H9 (cell line): ENCODE measurements at regions not wholly inside any gene's neighbourhood (a gene's known extent, or its start where the extent isn't known, plus 50 kb on each side); places are given as distances from the start of the nearest gene placed in this dataset.

Source experiments
- DNase-seq: peaks from one replicate; pipeline ENCODE4 v3.0.0-alpha.2; 2017
- H2AFZ ChIP-seq: one replicate; pipeline ENCODE4 v1.6.1; 2013; ENCODE audit warnings: mild to moderate bottlenecking, low read length, control low read depth, moderate library complexity
- H2AK5ac ChIP-seq: 2 replicates; pipeline ENCODE4 v1.6.1; 2013; ENCODE audit warnings: low read length, control low read depth, mixed read lengths; ENCODE audit not compliant: insufficient read length
- H2BK120ac ChIP-seq: one replicate; pipeline ENCODE4 v1.6.1; 2013; ENCODE audit warnings: low read depth, mild to moderate bottlenecking, low read length, control low read depth, inconsistent platforms; ENCODE audit not compliant: poor library complexity, severe bottlenecking
- H2BK12ac ChIP-seq: 2 replicates; pipeline ENCODE4 v1.6.1; 2013; ENCODE audit warnings: low read length, control low read depth, mixed read lengths, low read depth; ENCODE audit not compliant: insufficient read length
- H2BK15ac ChIP-seq: 2 replicates; pipeline ENCODE4 v1.6.1; 2013; ENCODE audit warnings: low read depth, low read length, control low read depth
- H2BK20ac ChIP-seq: one replicate; pipeline ENCODE4 v1.6.1; 2013; ENCODE audit warnings: low read depth, mild to moderate bottlenecking, low read length, control low read depth, inconsistent platforms; ENCODE audit not compliant: poor library complexity, severe bottlenecking
- H2BK5ac ChIP-seq: 2 replicates; pipeline ENCODE4 v1.6.1; 2013; ENCODE audit warnings: low read length, control low read depth, mixed read lengths; ENCODE audit not compliant: insufficient read length
- H3K14ac ChIP-seq: 2 replicates; pipeline ENCODE4 v1.6.1; 2013; ENCODE audit warnings: low read length, control low read depth; ENCODE audit not compliant: insufficient read depth
- H3K18ac ChIP-seq: 2 replicates; pipeline ENCODE4 v1.6.1; 2013; ENCODE audit warnings: low read depth, mild to moderate bottlenecking, mixed read lengths, low read length, control low read depth; ENCODE audit not compliant: insufficient read length
- H3K23ac ChIP-seq: 2 replicates; pipeline ENCODE4 v1.6.1; 2013; ENCODE audit warnings: low read length, control low read depth, mixed read lengths, low read depth; ENCODE audit not compliant: insufficient read length
- H3K23me2 ChIP-seq: 2 replicates; pipeline ENCODE4 v1.6.1; 2013; ENCODE audit warnings: low read depth, mild to moderate bottlenecking, mixed read lengths, low read length, control low read depth; ENCODE audit not compliant: insufficient read length, poor library complexity, severe bottlenecking
- H3K27ac ChIP-seq: 2 replicates; pipeline ENCODE4 v1.5.1; 2013; ENCODE audit warnings: low read length, control low read depth, mixed read lengths, low read depth; ENCODE audit not compliant: insufficient read length
- H3K27me3 ChIP-seq: 2 replicates; pipeline ENCODE4 v1.6.1; 2013; ENCODE audit warnings: low read length, control low read depth, inconsistent platforms; ENCODE audit not compliant: insufficient read depth
- H3K4ac ChIP-seq: 2 replicates; pipeline ENCODE4 v1.6.1; 2013; ENCODE audit warnings: low read depth, mild to moderate bottlenecking, control low read depth, inconsistent platforms, low read length, moderate library complexity
- H3K4me1 ChIP-seq: 2 replicates; pipeline ENCODE4 v1.6.1; 2013; ENCODE audit warnings: low read length, control low read depth, inconsistent platforms; ENCODE audit not compliant: insufficient read depth
- H3K4me2 ChIP-seq: 2 replicates; pipeline ENCODE4 v1.6.1; 2013; ENCODE audit warnings: low read length, control low read depth, mixed read lengths; ENCODE audit not compliant: insufficient read length, insufficient read depth
- H3K56ac ChIP-seq: 2 replicates; pipeline ENCODE4 v1.6.1; 2013; ENCODE audit warnings: low read depth, mild to moderate bottlenecking, mixed read lengths, low read length, control low read depth; ENCODE audit not compliant: insufficient read length
- H3K79me1 ChIP-seq: 2 replicates; pipeline ENCODE4 v1.6.1; 2013; ENCODE audit warnings: low read depth, mild to moderate bottlenecking, moderate library complexity, low read length, control low read depth, inconsistent platforms; ENCODE audit not compliant: insufficient read depth, poor library complexity, severe bottlenecking
- H3K79me2 ChIP-seq: 2 replicates; pipeline ENCODE4 v1.6.1; 2013; ENCODE audit warnings: low read length, control low read depth, inconsistent platforms; ENCODE audit not compliant: insufficient read depth
- H3K9ac ChIP-seq: 2 replicates; pipeline ENCODE4 v1.6.1; 2013; ENCODE audit warnings: low read length, control low read depth, mixed read lengths; ENCODE audit not compliant: insufficient read length; ENCODE audit errors: extremely low read depth
- H3K9me3 ChIP-seq: one replicate; pipeline ENCODE4 v1.6.1; 2013; ENCODE audit warnings: low read depth, low read length, inconsistent platforms; ENCODE audit not compliant: control insufficient read depth
- H3T11ph ChIP-seq: one replicate; pipeline ENCODE4 v1.6.1; 2013; ENCODE audit warnings: mild to moderate bottlenecking, low read length, control low read depth, inconsistent platforms
- H4K20me1 ChIP-seq: one replicate; pipeline ENCODE4 v1.6.1; 2013; ENCODE audit not compliant: control insufficient read depth, insufficient read length, insufficient read depth
- H4K5ac ChIP-seq: 2 replicates; pipeline ENCODE4 v1.6.1; 2013; ENCODE audit warnings: low read depth, mild to moderate bottlenecking, mixed read lengths, low read length, control low read depth; ENCODE audit not compliant: insufficient read length
- H4K8ac ChIP-seq: replicated peaks from 2 replicates; pipeline ENCODE4 v1.6.1; 2013; ENCODE audit warnings: low read length, control low read depth, mixed read lengths, low read depth; ENCODE audit not compliant: insufficient read length
- H4K91ac ChIP-seq: 2 replicates; pipeline ENCODE4 v1.6.1; 2013; ENCODE audit warnings: low read depth, mild to moderate bottlenecking, moderate library complexity, mixed read lengths, low read length, control low read depth; ENCODE audit not compliant: insufficient read length
- H3K27ac Mint-ChIP-seq, 3 experiments: 2 replicates in 2 of 3; 3 replicates in 1 of 3; pipeline ENCODE4 v1.8.0; 2020 to 2021; ENCODE audit warnings: mixed read lengths in 3 of 3, mild to moderate bottlenecking in 1 of 3, moderate library complexity in 1 of 3
- H3K27me3 Mint-ChIP-seq: 2 replicates; pipeline ENCODE4 v1.8.0; 2021; ENCODE audit warnings: low read depth, mild to moderate bottlenecking, moderate library complexity, mixed read lengths
- H3K36me3 Mint-ChIP-seq, 3 experiments: 2 replicates in 2 of 3; 3 replicates in 1 of 3; pipeline ENCODE4 v1.8.0; 2020 to 2021; ENCODE audit warnings: low read depth in 3 of 3, mixed read lengths in 3 of 3; ENCODE audit not compliant: insufficient read depth in 1 of 3
- H3K4me1 Mint-ChIP-seq, 2 experiments: 2 replicates each; pipeline ENCODE4 v1.8.0; 2020; ENCODE audit warnings: mixed read lengths in 2 of 2
- H3K4me3 Mint-ChIP-seq, 2 experiments: 2 replicates in 1 of 2; 3 replicates in 1 of 2; pipeline ENCODE4 v1.8.0; 2020 to 2021; ENCODE audit warnings: mild to moderate bottlenecking in 2 of 2, mixed read lengths in 2 of 2, moderate library complexity in 1 of 2
- H3K9me3 Mint-ChIP-seq, 2 experiments: 2 replicates in 1 of 2; 3 replicates in 1 of 2; pipeline ENCODE4 v1.8.0; 2020; ENCODE audit warnings: mild to moderate bottlenecking in 2 of 2, mixed read lengths in 2 of 2, moderate library complexity in 1 of 2
- CTCF ChIP-seq: fragments of 200-600 bp; sonication (generic); conservative IDR thresholded peaks from 3 replicates; pipeline ENCODE4 v1.8.0; 2021; ENCODE audit warnings: antibody characterized with exemption, mild to moderate bottlenecking
- WGBS: extraction: QIAGEN DNeasy Blood & Tissue Kit; methylation state at CpG from one replicate; pipeline ENCODE4 v1.1.7; 2013; ENCODE audit warnings: missing lambda C conversion rate, low lambda C conversion rate, mixed read lengths; ENCODE audit not compliant: insufficient read length; ENCODE audit errors: extremely low coverage; 5-methylcytosine and 5-hydroxymethylcytosine counted together

- H3K27ac Mint-ChIP-seq, result no peak overlapping the region
- Histone ChIP-seq H2BK15ac (no peak overlapping the region), H3K18ac (no peak overlapping the region), H2BK20ac (no peak overlapping the region), H3K23ac (no peak overlapping the region), H3K27ac (no peak overlapping the region), H3K56ac (no peak overlapping the region), H4K20me1 (no peaks in the 10 kb centered on the region), H2BK12ac (no peak overlapping the region), H3K14ac (no peak overlapping the region), H2AK5ac (no peak overlapping the region), H2AFZ (no peak overlapping the region), H3K27me3 (no peaks in the 10 kb centered on the region), H4K91ac (no peak overlapping the region), H3K4ac (no peak overlapping the region), H4K5ac (no peak overlapping the region), H3T11ph (no peak overlapping the region), H4K8ac (no peak overlapping the region), H3K23me2 (no peaks in the 10 kb centered on the region), H3K4me2 (no peak overlapping the region), H3K9me3 (no peaks in the 10 kb centered on the region), H2BK120ac (no peak overlapping the region), H3K79me2 (no peaks in the 10 kb centered on the region), H3K4me1 (no peaks in the 10 kb centered on the region), H3K79me1 (no peaks in the 10 kb centered on the region), H3K9ac (no peak overlapping the region), H2BK5ac (no peak overlapping the region)
- H3K4me3 Mint-ChIP-seq, result no peak overlapping the region
- H3K36me3 Mint-ChIP-seq, result peaks cover 3 to 14% (median 4%) of the 10 kb centered on the region in 3 experiments; a peak in 6 of 7 replicates
- no peak for DNase-seq
- peaks cover 5 to 7% of the 10 kb centered on the region in 2 experiments for H3K4me1 Mint-ChIP-seq
- no peaks in the 10 kb centered on the region; a peak in 2 of 5 replicates for H3K9me3 Mint-ChIP-seq
- no peak for TF ChIP-seq CTCF
- no CpG with 5 or more reads among the region's 1 CpG for WGBS
- H3K27me3 Mint-ChIP-seq, result no peaks in the 10 kb centered on the region
Measured at GRCh38 chr3:76501315-76501714, 538.6 kb upstream of the ROBO2 start.
